Right lobe of liver (tissue), 4 donors: ENCODE measurements at regions not wholly inside any gene's neighbourhood (a gene's known extent, or its start where the extent isn't known, plus 50 kb on each side); places are given as distances from the start of the nearest gene placed in this dataset.

ENCODE experiments used
- POLR2A ChIP-seq: fragments of 450-650 bp; IDR thresholded peaks from one replicate; pipeline ENCODE4 v1.6.1; 2017; ENCODE audit warnings: antibody characterized with exemption, mild to moderate bottlenecking
- TF ChIP-seq, protein P1 (sequence below), 4 donors: fragments of 200-600 bp in 3 of 4; fragments of 450-650 bp in 1 of 4; IDR thresholded peaks; one replicate each; pipeline versions ENCODE4 v1.5.1 to v1.8.0; 2016 to 2022; ENCODE audit warnings: antibody characterized with exemption in 4 of 4, mild to moderate bottlenecking in 2 of 4
- donor health status: DM: no; HTN: no; CAD: no.
- donor health status: DM: no; HTN: no; CAD: no.
- donor health status: DM: no; HTN: yes; CAD: no.

DNA sequence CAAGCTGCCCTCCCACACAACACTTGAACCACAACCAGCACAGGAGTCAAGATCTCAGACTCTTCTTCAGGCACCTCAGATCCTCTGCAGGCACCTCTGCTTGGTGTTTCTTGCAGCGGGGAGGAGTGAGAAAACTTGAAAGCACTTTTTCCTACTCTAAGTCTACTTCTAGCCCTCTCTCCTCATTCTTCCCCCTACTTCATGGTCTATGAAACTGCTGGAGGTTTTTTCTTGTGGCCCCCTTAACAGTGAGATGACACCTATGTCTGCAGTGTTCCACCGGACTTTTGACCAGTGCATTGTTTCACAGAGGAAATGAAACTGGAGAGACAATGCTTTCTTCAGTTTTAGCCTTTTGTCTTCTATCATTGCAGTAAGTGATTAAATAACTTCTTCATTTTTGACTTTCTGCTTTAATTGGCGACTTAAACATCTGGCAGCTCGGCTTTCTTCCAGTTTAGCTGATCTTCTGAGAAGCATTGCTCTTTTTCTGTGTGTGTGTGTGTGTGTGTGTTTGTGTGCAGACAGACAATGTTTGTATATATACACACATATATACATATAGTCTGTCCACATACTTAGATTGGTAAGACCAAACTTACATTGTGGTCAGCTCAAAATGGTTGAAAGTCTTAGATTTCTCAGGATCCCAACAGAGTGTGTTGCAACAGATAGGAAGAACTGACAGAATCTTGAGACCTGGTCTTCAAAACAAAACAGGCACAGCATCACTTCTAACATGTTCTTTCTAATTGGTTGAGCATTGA, 1474.0 kb upstream of the TMEFF2 start:
- TF ChIP-seq, protein P1, sequence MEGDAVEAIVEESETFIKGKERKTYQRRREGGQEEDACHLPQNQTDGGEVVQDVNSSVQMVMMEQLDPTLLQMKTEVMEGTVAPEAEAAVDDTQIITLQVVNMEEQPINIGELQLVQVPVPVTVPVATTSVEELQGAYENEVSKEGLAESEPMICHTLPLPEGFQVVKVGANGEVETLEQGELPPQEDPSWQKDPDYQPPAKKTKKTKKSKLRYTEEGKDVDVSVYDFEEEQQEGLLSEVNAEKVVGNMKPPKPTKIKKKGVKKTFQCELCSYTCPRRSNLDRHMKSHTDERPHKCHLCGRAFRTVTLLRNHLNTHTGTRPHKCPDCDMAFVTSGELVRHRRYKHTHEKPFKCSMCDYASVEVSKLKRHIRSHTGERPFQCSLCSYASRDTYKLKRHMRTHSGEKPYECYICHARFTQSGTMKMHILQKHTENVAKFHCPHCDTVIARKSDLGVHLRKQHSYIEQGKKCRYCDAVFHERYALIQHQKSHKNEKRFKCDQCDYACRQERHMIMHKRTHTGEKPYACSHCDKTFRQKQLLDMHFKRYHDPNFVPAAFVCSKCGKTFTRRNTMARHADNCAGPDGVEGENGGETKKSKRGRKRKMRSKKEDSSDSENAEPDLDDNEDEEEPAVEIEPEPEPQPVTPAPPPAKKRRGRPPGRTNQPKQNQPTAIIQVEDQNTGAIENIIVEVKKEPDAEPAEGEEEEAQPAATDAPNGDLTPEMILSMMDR (IDR thresholded peaks at IDR 0.05): no peak
- TF ChIP-seq POLR2A: no peak
